ENCODE measurements at regions not wholly inside any gene's neighbourhood (a gene's known extent, or its start where the extent isn't known, plus 50 kb on each side); places are given as distances from the start of the nearest gene placed in this dataset.

GRCh38 chr6:114450631-114451030 is 107.8 kb upstream of the HS3ST5 start:
- no peak overlapping the region for H3K27ac Mint-ChIP-seq (ENCODE audit: unreplicated experiment)
- H3K9me3 Mint-ChIP-seq (ENCODE audit: unreplicated experiment) = no peaks in the 10 kb centered on the region
- no peaks in the 10 kb centered on the region for H3K36me3 Mint-ChIP-seq (ENCODE audit: low read depth, unreplicated experiment)
- DNase-seq (ENCODE audit: low spot score) = no peak
- H3K4me1 Mint-ChIP-seq (ENCODE audit: unreplicated experiment) = peaks cover 3% of the 10 kb centered on the region
- no peaks in the 10 kb centered on the region for H3K27me3 Mint-ChIP-seq (ENCODE audit: unreplicated experiment)
- no peak for TF ChIP-seq CTCF (IDR thresholded peaks at IDR 0.05; ENCODE audit: unreplicated experiment)
- H3K4me3 Mint-ChIP-seq (ENCODE audit: unreplicated experiment) = no peak overlapping the region

GRCh38 chr6:114449659-114450058 is 106.8 kb upstream of the HS3ST5 start:
- Mint-ChIP-seq H3K36me3 (ENCODE audit: low read depth, unreplicated experiment) (no peaks in the 10 kb centered on the region), H3K27ac (ENCODE audit: unreplicated experiment) (no peak overlapping the region), H3K4me1 (ENCODE audit: unreplicated experiment) (peaks cover 6% of the 10 kb centered on the region), H3K27me3 (ENCODE audit: unreplicated experiment) (no peaks in the 10 kb centered on the region), H3K9me3 (ENCODE audit: unreplicated experiment) (no peaks in the 10 kb centered on the region), H3K4me3 (ENCODE audit: unreplicated experiment) (no peak overlapping the region)
- DNase-seq (ENCODE audit: low spot score) = no peak
- TF ChIP-seq CTCF (IDR thresholded peaks at IDR 0.05; ENCODE audit: unreplicated experiment) = no peak

GRCh38 chr6:114446342-114446741 is 103.5 kb upstream of the HS3ST5 start:
- no peak for TF ChIP-seq CTCF (IDR thresholded peaks at IDR 0.05; ENCODE audit: unreplicated experiment)
- H3K4me1 Mint-ChIP-seq (ENCODE audit: unreplicated experiment) = peaks cover 3% of the 10 kb centered on the region
- H3K36me3 Mint-ChIP-seq (ENCODE audit: low read depth, unreplicated experiment) = no peaks in the 10 kb centered on the region
- no peak overlapping the region for H3K27ac Mint-ChIP-seq (ENCODE audit: unreplicated experiment)
- H3K9me3 Mint-ChIP-seq (ENCODE audit: unreplicated experiment) = no peaks in the 10 kb centered on the region
- peaks cover 1% of the 10 kb centered on the region for H3K27me3 Mint-ChIP-seq (ENCODE audit: unreplicated experiment)
- DNase-seq (ENCODE audit: low spot score) = no peak
- H3K4me3 Mint-ChIP-seq (ENCODE audit: unreplicated experiment) = no peak overlapping the region

GRCh38 chr6:114445846-114446245 is 103.0 kb upstream of the HS3ST5 start:
- Mint-ChIP-seq H3K27ac (ENCODE audit: unreplicated experiment) (no peak overlapping the region), H3K9me3 (ENCODE audit: unreplicated experiment) (no peaks in the 10 kb centered on the region), H3K36me3 (ENCODE audit: low read depth, unreplicated experiment) (no peaks in the 10 kb centered on the region), H3K4me1 (ENCODE audit: unreplicated experiment) (peaks cover 3% of the 10 kb centered on the region), H3K27me3 (ENCODE audit: unreplicated experiment) (peaks cover 1% of the 10 kb centered on the region), H3K4me3 (ENCODE audit: unreplicated experiment) (no peak overlapping the region)
- no peak for DNase-seq (ENCODE audit: low spot score)
- TF ChIP-seq CTCF (IDR thresholded peaks at IDR 0.05; ENCODE audit: unreplicated experiment) = no peak

GRCh38 chr6:114439411-114439810 is 96.6 kb upstream of the HS3ST5 start:
- no peak for DNase-seq (ENCODE audit: low spot score)
- no peak for TF ChIP-seq CTCF (IDR thresholded peaks at IDR 0.05; ENCODE audit: unreplicated experiment)
- H3K9me3 Mint-ChIP-seq (ENCODE audit: unreplicated experiment) = no peaks in the 10 kb centered on the region
- H3K4me1 Mint-ChIP-seq (ENCODE audit: unreplicated experiment) = no peaks in the 10 kb centered on the region
- H3K27me3 Mint-ChIP-seq (ENCODE audit: unreplicated experiment) = peaks cover 1% of the 10 kb centered on the region
- no peak overlapping the region for H3K27ac Mint-ChIP-seq (ENCODE audit: unreplicated experiment)
- no peak overlapping the region for H3K4me3 Mint-ChIP-seq (ENCODE audit: unreplicated experiment)
- no peaks in the 10 kb centered on the region for H3K36me3 Mint-ChIP-seq (ENCODE audit: low read depth, unreplicated experiment)

All from endothelial cell (in vitro differentiated cells).